LHCN-M2 (cell line): ENCODE measurements at regions not wholly inside any gene's neighbourhood (a gene's known extent, or its start where the extent isn't known, plus 50 kb on each side); places are given as distances from the start of the nearest gene placed in this dataset.
A peak's percentile ranks its signal among the peaks of the same experiment; 100 is the strongest.

ENCODE experiments used
- DNase-seq: peaks from one replicate; pipeline ENCODE4 v3.0.0-alpha.2; 2012; ENCODE audit warnings: low read depth

GRCh38 chr11:27968461-27968860 lies 139.5 kb downstream of the KIF18A start:
- DNase-seq = peak; percentile 38

- DNase-seq = no peak
Measured at GRCh38 chr11:27965559-27965958, 142.4 kb downstream of the KIF18A start.

- DNase-seq = no peak
Measured at GRCh38 chr11:27963370-27963769, 144.6 kb downstream of the KIF18A start.

- no peak for DNase-seq
Measured at GRCh38 chr11:27949951-27950738, 157.8 kb downstream of the KIF18A start.

GRCh38 chr11:27945348-27945747 lies 162.6 kb downstream of the KIF18A start:
- DNase-seq = no peak

- no peak for DNase-seq
Measured at GRCh38 chr11:27938011-27938410, 169.9 kb downstream of the KIF18A start.

GRCh38 chr11:27934830-27935145 lies 173.2 kb downstream of the KIF18A start:
- DNase-seq = peak; percentile 91

GRCh38 chr11:27933992-27934829 lies 173.7 kb downstream of the KIF18A start:
- peak; percentile 30 for DNase-seq

GRCh38 chr11:27931770-27932169 lies 176.2 kb downstream of the KIF18A start:
- no peak for DNase-seq

- no peak for DNase-seq
Measured at GRCh38 chr11:27930946-27931345, 177.0 kb downstream of the KIF18A start.

GRCh38 chr11:27928809-27929208 lies 179.1 kb downstream of the KIF18A start:
- no peak for DNase-seq

GRCh38 chr11:27926981-27927481 lies 180.9 kb downstream of the KIF18A start:
- peak; percentile 49 for DNase-seq

- DNase-seq = no peak
Measured at GRCh38 chr11:27926486-27926885, 181.5 kb downstream of the KIF18A start.

- DNase-seq = peak; percentile 59
Measured at GRCh38 chr11:27921472-27921871, 186.5 kb downstream of the KIF18A start.

GRCh38 chr11:27916541-27917100 lies 191.3 kb downstream of the KIF18A start:
- no peak for DNase-seq

- DNase-seq = peak; percentile 35
Measured at GRCh38 chr11:27914080-27914479, 193.9 kb downstream of the KIF18A start.

GRCh38 chr11:27913650-27914049 lies 194.3 kb downstream of the KIF18A start:
- DNase-seq = peak; percentile 55

- peak; percentile 48 for DNase-seq
Measured at GRCh38 chr11:27912916-27913315, 195.0 kb downstream of the KIF18A start.

GRCh38 chr11:27910186-27910931 lies 197.6 kb downstream of the KIF18A start:
- peak; percentile 85 for DNase-seq

GRCh38 chr11:27909386-27909785 lies 198.6 kb downstream of the KIF18A start:
- DNase-seq = no peak

GRCh38 chr11:27908621-27909020 lies 199.3 kb downstream of the KIF18A start:
- DNase-seq = no peak

- DNase-seq = no peak
Measured at GRCh38 chr11:27907530-27907929, 200.4 kb downstream of the KIF18A start.
